PFSK-1 (cell line): ENCODE measurements at regions not wholly inside any gene's neighbourhood (a gene's known extent, or its start where the extent isn't known, plus 50 kb on each side); places are given as distances from the start of the nearest gene placed in this dataset.

Experiments
- FOXP2 ChIP-seq: optimal IDR thresholded peaks from 2 replicates; pipeline ENCODE3; 2011; ENCODE audit warnings: borderline replicate concordance, control low read depth, inconsistent platforms; ENCODE audit not compliant: insufficient read depth; ENCODE audit errors: extremely low read length, extremely low read depth
- POLR2AphosphoS5 ChIP-seq: IDR thresholded peaks from 2 replicates; pipeline ENCODE4 v1.6.1; 2012; ENCODE audit warnings: low read depth, mild to moderate bottlenecking, control low read depth, low read length, moderate library complexity
- REST ChIP-seq, 2 experiments: IDR thresholded peaks; 2 replicates each; pipeline versions ENCODE4 v1.6.1 to v1.8.0; 2011 to 2012; ENCODE audit warnings: low read depth in 2 of 2, low read length in 2 of 2, control low read depth in 1 of 2, inconsistent platforms in 1 of 2, mild to moderate bottlenecking in 1 of 2, moderate library complexity in 1 of 2; ENCODE audit not compliant: insufficient read depth in 1 of 2
- SIN3A ChIP-seq: IDR thresholded peaks from 2 replicates; pipeline ENCODE4 v1.6.1; 2012; ENCODE audit warnings: mild to moderate bottlenecking, low read length, moderate library complexity, borderline replicate concordance; ENCODE audit not compliant: insufficient read depth
- TAF1 ChIP-seq: IDR thresholded peaks from 2 replicates; pipeline ENCODE4 v1.6.1; 2012; ENCODE audit warnings: low read length, control low read depth, borderline replicate concordance; ENCODE audit not compliant: insufficient read depth

GRCh38 chr3:10597733-10598132, 92.3 kb upstream of the ATP2B2 start:
- TF ChIP-seq REST (IDR thresholded peaks at IDR 0.05; ENCODE audit: insufficient read depth in 1 of 2, low read depth in 2 of 2, low read length in 2 of 2) (no peak), SIN3A (no peak), POLR2AphosphoS5 (no peak), TAF1 (no peak), FOXP2 (no peak)

- TF ChIP-seq SIN3A (no peak), TAF1 (no peak), REST (IDR thresholded peaks at IDR 0.05; ENCODE audit: insufficient read depth in 1 of 2, low read depth in 2 of 2, low read length in 2 of 2) (no peak), POLR2AphosphoS5 (no peak), FOXP2 (no peak)
These were observed 93.6 kb upstream of the ATP2B2 start for GRCh38 chr3:10599017-10599416.

- no peak for TF ChIP-seq SIN3A
- no peak for TF ChIP-seq POLR2AphosphoS5
- TF ChIP-seq REST (IDR thresholded peaks at IDR 0.05; ENCODE audit: insufficient read depth in 1 of 2, low read depth in 2 of 2, low read length in 2 of 2) = no peak
- TF ChIP-seq FOXP2 = no peak
- TF ChIP-seq TAF1 = no peak
These were observed 94.1 kb upstream of the ATP2B2 start for GRCh38 chr3:10599444-10599843.

- TF ChIP-seq FOXP2 = no peak
- TF ChIP-seq SIN3A = no peak
- no peak for TF ChIP-seq POLR2AphosphoS5
- TF ChIP-seq TAF1 = no peak
- no peak for TF ChIP-seq REST (IDR thresholded peaks at IDR 0.05; ENCODE audit: insufficient read depth in 1 of 2, low read depth in 2 of 2, low read length in 2 of 2)
These were observed 94.9 kb upstream of the ATP2B2 start for GRCh38 chr3:10600296-10600714.

GRCh38 chr3:10600726-10601125, 95.3 kb upstream of the ATP2B2 start:
- TF ChIP-seq REST (IDR thresholded peaks at IDR 0.05; ENCODE audit: insufficient read depth in 1 of 2, low read depth in 2 of 2, low read length in 2 of 2) = no peak
- no peak for TF ChIP-seq TAF1
- TF ChIP-seq SIN3A = no peak
- TF ChIP-seq POLR2AphosphoS5 = no peak
- no peak for TF ChIP-seq FOXP2
